ENCODE measurements at regions not wholly inside any gene's neighbourhood (a gene's known extent, or its start where the extent isn't known, plus 50 kb on each side); places are given as distances from the start of the nearest gene placed in this dataset.

- DNase-seq: no peak
These were observed 518.5 kb downstream of the PLPP3 start for GRCh38 chr1:56060906-56061305.

GRCh38 chr1:56057466-56058405, 521.6 kb downstream of the PLPP3 start:
- DNase-seq: no peak

GRCh38 chr1:56056438-56057287, 522.7 kb downstream of the PLPP3 start:
- DNase-seq: no peak

GRCh38 chr1:56054959-56055358, 524.4 kb downstream of the PLPP3 start:
- DNase-seq: no peak

GRCh38 chr1:56052041-56052440, 527.3 kb downstream of the PLPP3 start:
- DNase-seq: no peak

- no peak for DNase-seq
These were observed 528.5 kb downstream of the PLPP3 start for GRCh38 chr1:56050911-56051310.

GRCh38 chr1:56045477-56045876, 533.9 kb downstream of the PLPP3 start:
- no peak for DNase-seq

GRCh38 chr1:56045062-56045461, 534.3 kb downstream of the PLPP3 start:
- DNase-seq: no peak

- no peak for DNase-seq
These were observed 542.9 kb downstream of the PLPP3 start for GRCh38 chr1:56036479-56036878.

GRCh38 chr1:56034847-56035481, 544.4 kb downstream of the PLPP3 start:
- no peak for DNase-seq

GRCh38 chr1:56034222-56034621, 545.1 kb downstream of the PLPP3 start:
- DNase-seq: no peak

- no peak for DNase-seq
These were observed 545.9 kb downstream of the PLPP3 start for GRCh38 chr1:56033321-56034037.

- DNase-seq: no peak
These were observed 547.2 kb downstream of the PLPP3 start for GRCh38 chr1:56032096-56032676.

- DNase-seq: no peak
These were observed 548.4 kb downstream of the PLPP3 start for GRCh38 chr1:56031001-56031400.

GRCh38 chr1:56029319-56030003, 549.9 kb downstream of the PLPP3 start:
- no peak for DNase-seq

GRCh38 chr1:56028911-56029310, 550.5 kb downstream of the PLPP3 start:
- DNase-seq: no peak

GRCh38 chr1:56028244-56028643, 551.1 kb downstream of the PLPP3 start:
- DNase-seq: no peak

- DNase-seq: no peak
These were observed 553.4 kb downstream of the PLPP3 start for GRCh38 chr1:56025942-56026341.

- DNase-seq: no peak
These were observed 555.2 kb downstream of the PLPP3 start for GRCh38 chr1:56024155-56024554.

GRCh38 chr1:56019922-56020321, 559.4 kb downstream of the PLPP3 start:
- DNase-seq: no peak

GRCh38 chr1:56019472-56019871, 559.9 kb downstream of the PLPP3 start:
- no peak for DNase-seq

GRCh38 chr1:56017336-56017735, 562.0 kb downstream of the PLPP3 start:
- no peak for DNase-seq
